VCaP (cell line): ENCODE measurements at regions not wholly inside any gene's neighbourhood (a gene's known extent, or its start where the extent isn't known, plus 50 kb on each side); places are given as distances from the start of the nearest gene placed in this dataset.
"Not testable (repeated sequence)": the region's sequence is repeated elsewhere in the genome, so short reads cannot be mapped to it uniquely, and the experiment has no call there.

Source experiments
- H3K27ac ChIP-seq: fragments of 450-650 bp; 2 replicates; pipeline ENCODE4 v1.5.1; 2017
- CTCF ChIP-seq: fragments of 450-650 bp; conservative IDR thresholded peaks from 2 replicates; pipeline ENCODE4 v1.5.1; 2017; ENCODE audit warnings: mild to moderate bottlenecking, moderate library complexity

GRCh38 chr2:200100027-200100426, 144.6 kb downstream of the MAIP1 start:
- no peak overlapping the region for H3K27ac ChIP-seq
- no peak for TF ChIP-seq CTCF

GRCh38 chr2:200101922-200102321, 146.5 kb downstream of the MAIP1 start:
- H3K27ac ChIP-seq, result no peak overlapping the region
- TF ChIP-seq CTCF, result no peak

GRCh38 chr2:200102971-200103370, 147.6 kb downstream of the MAIP1 start:
- TF ChIP-seq CTCF, result no peak
- no peak overlapping the region for H3K27ac ChIP-seq

- H3K27ac ChIP-seq, result no peak overlapping the region
- TF ChIP-seq CTCF, result no peak
Observed at GRCh38 chr2:200104015-200104414, 148.6 kb downstream of the MAIP1 start.

GRCh38 chr2:200107514-200108217, 152.3 kb downstream of the MAIP1 start:
- TF ChIP-seq CTCF, result no peak
- no peak overlapping the region for H3K27ac ChIP-seq

GRCh38 chr2:200109421-200109820, 154.0 kb downstream of the MAIP1 start:
- no peak overlapping the region for H3K27ac ChIP-seq
- no peak for TF ChIP-seq CTCF

GRCh38 chr2:200110381-200110780, 155.0 kb downstream of the MAIP1 start:
- TF ChIP-seq CTCF, result no peak
- H3K27ac ChIP-seq, result no peak overlapping the region

- not testable (repeated sequence) for H3K27ac ChIP-seq
Observed at GRCh38 chr2:200113016-200113799, 157.8 kb downstream of the MAIP1 start.
